GM12878 (cell line): ENCODE measurements at regions not wholly inside any gene's neighbourhood (a gene's known extent, or its start where the extent isn't known, plus 50 kb on each side); places are given as distances from the start of the nearest gene placed in this dataset.

ENCODE experiments used
- ATF2 ChIP-seq: IDR thresholded peaks from 2 replicates; pipeline ENCODE4 v1.6.1; 2012; ENCODE audit warnings: low read length, inconsistent platforms
- BMI1 ChIP-seq: fragments of 450-650 bp; IDR thresholded peaks from 2 replicates; pipeline ENCODE4 v1.6.1; 2016; ENCODE audit warnings: mild to moderate bottlenecking, moderate library complexity, borderline replicate concordance
- RBBP5 ChIP-seq: fragments of 200-600 bp; sonication (generic); conservative IDR thresholded peaks from 2 replicates; pipeline ENCODE4 v1.6.1; 2016
- RCOR1 ChIP-seq: conservative IDR thresholded peaks from 2 replicates; pipeline ENCODE4 v1.6.1; 2012; ENCODE audit warnings: low read depth, low read length, improper control_type of control experiment
- SMAD5 ChIP-seq: IDR thresholded peaks from 2 replicates; pipeline ENCODE4 v1.6.1; 2016; ENCODE audit warnings: antibody characterized with exemption, low read depth
- TCF7 ChIP-seq: IDR thresholded peaks from 2 replicates; pipeline ENCODE4 v1.6.1; 2014; ENCODE audit warnings: antibody characterized with exemption, borderline replicate concordance
- ZNF207 ChIP-seq: fragments of 450-650 bp; IDR thresholded peaks from 2 replicates; pipeline ENCODE4 v1.6.1; 2014; ENCODE audit warnings: antibody characterized with exemption, mild to moderate bottlenecking, borderline replicate concordance
- TF ChIP-seq, protein P1 (sequence below): fragments of 450-650 bp; IDR thresholded peaks from 2 replicates; pipeline ENCODE4 v1.6.1; 2017; ENCODE audit warnings: mild to moderate bottlenecking, moderate library complexity
- TF ChIP-seq, protein P2 (sequence below): fragments of 450-650 bp; IDR thresholded peaks from 2 replicates; pipeline ENCODE4 v1.6.1; 2018; ENCODE audit warnings: mild to moderate bottlenecking, low read depth, moderate library complexity; ENCODE audit not compliant: partially characterized antibody

GRCh38 chr5:79876456-79876855 lies 114.6 kb downstream of the MTX3 start (continued):
- TF ChIP-seq ATF2 (no peak), TCF7 (no peak), RBBP5 (no peak), ZNF207 (no peak), SMAD5 (no peak), RCOR1 (no peak), BMI1 (no peak)
- TF ChIP-seq, protein P1, sequence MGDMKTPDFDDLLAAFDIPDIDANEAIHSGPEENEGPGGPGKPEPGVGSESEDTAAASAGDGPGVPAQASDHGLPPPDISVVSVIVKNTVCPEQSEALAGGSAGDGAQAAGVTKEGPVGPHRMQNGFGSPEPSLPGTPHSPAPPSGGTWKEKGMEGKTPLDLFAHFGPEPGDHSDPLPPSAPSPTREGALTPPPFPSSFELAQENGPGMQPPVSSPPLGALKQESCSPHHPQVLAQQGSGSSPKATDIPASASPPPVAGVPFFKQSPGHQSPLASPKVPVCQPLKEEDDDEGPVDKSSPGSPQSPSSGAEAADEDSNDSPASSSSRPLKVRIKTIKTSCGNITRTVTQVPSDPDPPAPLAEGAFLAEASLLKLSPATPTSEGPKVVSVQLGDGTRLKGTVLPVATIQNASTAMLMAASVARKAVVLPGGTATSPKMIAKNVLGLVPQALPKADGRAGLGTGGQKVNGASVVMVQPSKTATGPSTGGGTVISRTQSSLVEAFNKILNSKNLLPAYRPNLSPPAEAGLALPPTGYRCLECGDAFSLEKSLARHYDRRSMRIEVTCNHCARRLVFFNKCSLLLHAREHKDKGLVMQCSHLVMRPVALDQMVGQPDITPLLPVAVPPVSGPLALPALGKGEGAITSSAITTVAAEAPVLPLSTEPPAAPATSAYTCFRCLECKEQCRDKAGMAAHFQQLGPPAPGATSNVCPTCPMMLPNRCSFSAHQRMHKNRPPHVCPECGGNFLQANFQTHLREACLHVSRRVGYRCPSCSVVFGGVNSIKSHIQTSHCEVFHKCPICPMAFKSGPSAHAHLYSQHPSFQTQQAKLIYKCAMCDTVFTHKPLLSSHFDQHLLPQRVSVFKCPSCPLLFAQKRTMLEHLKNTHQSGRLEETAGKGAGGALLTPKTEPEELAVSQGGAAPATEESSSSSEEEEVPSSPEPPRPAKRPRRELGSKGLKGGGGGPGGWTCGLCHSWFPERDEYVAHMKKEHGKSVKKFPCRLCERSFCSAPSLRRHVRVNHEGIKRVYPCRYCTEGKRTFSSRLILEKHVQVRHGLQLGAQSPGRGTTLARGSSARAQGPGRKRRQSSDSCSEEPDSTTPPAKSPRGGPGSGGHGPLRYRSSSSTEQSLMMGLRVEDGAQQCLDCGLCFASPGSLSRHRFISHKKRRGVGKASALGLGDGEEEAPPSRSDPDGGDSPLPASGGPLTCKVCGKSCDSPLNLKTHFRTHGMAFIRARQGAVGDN, result no peak
- TF ChIP-seq, protein P2, sequence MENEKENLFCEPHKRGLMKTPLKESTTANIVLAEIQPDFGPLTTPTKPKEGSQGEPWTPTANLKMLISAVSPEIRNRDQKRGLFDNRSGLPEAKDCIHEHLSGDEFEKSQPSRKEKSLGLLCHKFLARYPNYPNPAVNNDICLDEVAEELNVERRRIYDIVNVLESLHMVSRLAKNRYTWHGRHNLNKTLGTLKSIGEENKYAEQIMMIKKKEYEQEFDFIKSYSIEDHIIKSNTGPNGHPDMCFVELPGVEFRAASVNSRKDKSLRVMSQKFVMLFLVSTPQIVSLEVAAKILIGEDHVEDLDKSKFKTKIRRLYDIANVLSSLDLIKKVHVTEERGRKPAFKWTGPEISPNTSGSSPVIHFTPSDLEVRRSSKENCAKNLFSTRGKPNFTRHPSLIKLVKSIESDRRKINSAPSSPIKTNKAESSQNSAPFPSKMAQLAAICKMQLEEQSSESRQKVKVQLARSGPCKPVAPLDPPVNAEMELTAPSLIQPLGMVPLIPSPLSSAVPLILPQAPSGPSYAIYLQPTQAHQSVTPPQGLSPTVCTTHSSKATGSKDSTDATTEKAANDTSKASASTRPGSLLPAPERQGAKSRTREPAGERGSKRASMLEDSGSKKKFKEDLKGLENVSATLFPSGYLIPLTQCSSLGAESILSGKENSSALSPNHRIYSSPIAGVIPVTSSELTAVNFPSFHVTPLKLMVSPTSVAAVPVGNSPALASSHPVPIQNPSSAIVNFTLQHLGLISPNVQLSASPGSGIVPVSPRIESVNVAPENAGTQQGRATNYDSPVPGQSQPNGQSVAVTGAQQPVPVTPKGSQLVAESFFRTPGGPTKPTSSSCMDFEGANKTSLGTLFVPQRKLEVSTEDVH, result no peak
- TF ChIP-seq, all 136 proteins: peak for 0
